ENCODE measurements at regions not wholly inside any gene's neighbourhood (a gene's known extent, or its start where the extent isn't known, plus 50 kb on each side); places are given as distances from the start of the nearest gene placed in this dataset.

DNA sequence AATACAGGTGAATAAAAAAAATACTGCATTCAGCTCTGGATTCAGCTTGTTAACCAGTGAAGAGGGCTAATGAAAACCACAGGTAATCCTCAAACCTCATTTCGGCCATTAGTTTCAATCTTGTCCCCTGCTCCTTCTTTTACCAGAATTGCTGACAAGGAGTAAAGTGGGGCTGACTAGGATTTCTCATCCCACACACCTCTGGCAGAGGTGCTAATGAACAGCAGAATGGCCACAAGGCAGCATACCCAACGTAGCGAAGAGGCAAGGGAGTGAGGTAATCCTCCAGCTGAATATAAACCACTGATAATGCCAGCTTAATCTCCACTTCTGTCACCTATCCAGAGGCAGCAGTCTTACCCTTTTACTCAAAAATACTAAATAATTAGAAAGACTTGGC, 248.8 kb upstream of the CDIN1 start:
- Histone ChIP-seq H3K9me3 (no peaks in the 10 kb centered on the region), H3K4me3 (no peak overlapping the region), H3K27ac (no peak overlapping the region), H3K36me3 (no peaks in the 10 kb centered on the region), H3K27me3 (no peaks in the 10 kb centered on the region), H3K4me1 (no peaks in the 10 kb centered on the region)
- WGBS, 2 donors = 83 to 87% methylated on average over 3 of the region's 3 CpGs
- intact Hi-C loops (cut with DNase I) = no loop called here
- TF ChIP-seq POLR2AphosphoS5 (IDR thresholded peaks at IDR 0.05) (no peak), POLR2A (IDR thresholded peaks at IDR 0.05) (no peak), EP300 (IDR thresholded peaks at IDR 0.05) (no peak)
- TF ChIP-seq, protein P1, sequence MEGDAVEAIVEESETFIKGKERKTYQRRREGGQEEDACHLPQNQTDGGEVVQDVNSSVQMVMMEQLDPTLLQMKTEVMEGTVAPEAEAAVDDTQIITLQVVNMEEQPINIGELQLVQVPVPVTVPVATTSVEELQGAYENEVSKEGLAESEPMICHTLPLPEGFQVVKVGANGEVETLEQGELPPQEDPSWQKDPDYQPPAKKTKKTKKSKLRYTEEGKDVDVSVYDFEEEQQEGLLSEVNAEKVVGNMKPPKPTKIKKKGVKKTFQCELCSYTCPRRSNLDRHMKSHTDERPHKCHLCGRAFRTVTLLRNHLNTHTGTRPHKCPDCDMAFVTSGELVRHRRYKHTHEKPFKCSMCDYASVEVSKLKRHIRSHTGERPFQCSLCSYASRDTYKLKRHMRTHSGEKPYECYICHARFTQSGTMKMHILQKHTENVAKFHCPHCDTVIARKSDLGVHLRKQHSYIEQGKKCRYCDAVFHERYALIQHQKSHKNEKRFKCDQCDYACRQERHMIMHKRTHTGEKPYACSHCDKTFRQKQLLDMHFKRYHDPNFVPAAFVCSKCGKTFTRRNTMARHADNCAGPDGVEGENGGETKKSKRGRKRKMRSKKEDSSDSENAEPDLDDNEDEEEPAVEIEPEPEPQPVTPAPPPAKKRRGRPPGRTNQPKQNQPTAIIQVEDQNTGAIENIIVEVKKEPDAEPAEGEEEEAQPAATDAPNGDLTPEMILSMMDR (IDR thresholded peaks at IDR 0.05) = no peak
- no peak for DNase-seq

DNA sequence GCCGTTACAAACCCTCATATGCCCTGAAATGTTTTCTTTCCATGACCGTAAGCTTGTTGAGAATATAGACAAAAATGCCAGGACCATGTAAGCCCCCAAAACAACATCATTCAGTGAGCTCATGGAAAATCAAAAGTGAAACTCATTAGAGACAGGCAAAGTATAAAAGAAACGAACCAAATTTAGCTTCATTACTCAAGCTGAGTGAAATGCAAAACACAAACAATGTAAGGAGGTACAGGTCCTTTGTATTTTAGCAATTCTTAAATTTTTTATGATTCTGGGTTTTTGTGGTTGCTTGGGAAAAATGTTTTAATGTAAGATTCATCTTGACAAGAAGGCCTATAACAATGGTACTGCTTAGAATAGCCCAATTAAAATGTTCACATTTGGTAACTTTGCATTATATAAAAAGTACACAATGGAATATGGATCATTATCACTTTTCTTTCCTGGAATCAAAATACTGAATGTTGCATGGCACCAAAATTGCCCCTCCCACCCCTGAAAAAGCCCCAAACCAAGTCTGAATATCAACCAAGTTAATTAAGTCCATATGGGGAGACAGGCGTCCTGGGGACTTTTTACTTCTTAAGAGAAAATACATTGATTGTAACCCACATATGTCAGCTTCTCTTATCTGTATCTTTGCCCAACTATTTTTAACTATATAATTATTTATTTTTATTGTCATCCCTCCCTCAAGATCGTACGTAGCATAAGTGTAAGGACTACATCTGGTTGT, 247.7 kb upstream of the CDIN1 start:
- DNase-seq = no peak
- 75 to 79% methylated on average over 6 of the region's 6 CpGs for WGBS, 2 donors
- Histone ChIP-seq H3K4me1 (no peaks in the 10 kb centered on the region), H3K27ac (no peak overlapping the region), H3K36me3 (no peaks in the 10 kb centered on the region), H3K27me3 (no peaks in the 10 kb centered on the region), H3K9me3 (no peaks in the 10 kb centered on the region), H3K4me3 (no peak overlapping the region)
- intact Hi-C loops (cut with DNase I) = no loop called here
- TF ChIP-seq POLR2AphosphoS5 (IDR thresholded peaks at IDR 0.05) (no peak), EP300 (IDR thresholded peaks at IDR 0.05) (no peak), POLR2A (IDR thresholded peaks at IDR 0.05) (no peak)
- TF ChIP-seq, protein P1 (IDR thresholded peaks at IDR 0.05) = no peak

DNA sequence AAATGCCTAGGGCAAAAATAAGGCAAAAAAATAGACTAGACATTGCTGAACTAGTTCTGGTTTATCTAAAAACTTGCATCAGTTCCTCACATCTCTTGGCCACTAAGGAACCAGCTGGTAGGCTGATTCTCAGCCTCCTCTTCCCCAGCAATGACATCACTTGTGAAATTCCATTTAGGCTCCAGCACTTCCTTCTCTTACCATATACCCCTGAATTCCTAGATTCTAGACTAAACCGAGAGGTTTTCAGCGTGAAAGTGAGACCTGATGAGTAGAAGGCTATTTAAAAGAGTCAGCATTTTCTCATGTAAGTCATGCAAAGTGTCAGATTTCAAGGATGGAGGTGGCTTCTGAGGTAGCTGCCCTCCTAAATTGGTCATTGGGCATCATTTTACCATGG, 247.1 kb upstream of the CDIN1 start:
- no peak for DNase-seq
- H3K27me3 ChIP-seq = no peaks in the 10 kb centered on the region
- no peak overlapping the region for H3K27ac ChIP-seq
- TF ChIP-seq POLR2A (IDR thresholded peaks at IDR 0.05) = no peak
- no peak for TF ChIP-seq POLR2AphosphoS5 (IDR thresholded peaks at IDR 0.05)
- no peak for TF ChIP-seq EP300 (IDR thresholded peaks at IDR 0.05)
- TF ChIP-seq, protein P1 (IDR thresholded peaks at IDR 0.05) = no peak
- no peaks in the 10 kb centered on the region for H3K4me1 ChIP-seq
- no peaks in the 10 kb centered on the region for H3K9me3 ChIP-seq
- H3K36me3 ChIP-seq = no peaks in the 10 kb centered on the region
- H3K4me3 ChIP-seq = no peak overlapping the region
- intact Hi-C loops (cut with DNase I) = no loop called here
- 61 to 92% methylated on average over 2 of the region's 2 CpGs for WGBS, 2 donors

DNA sequence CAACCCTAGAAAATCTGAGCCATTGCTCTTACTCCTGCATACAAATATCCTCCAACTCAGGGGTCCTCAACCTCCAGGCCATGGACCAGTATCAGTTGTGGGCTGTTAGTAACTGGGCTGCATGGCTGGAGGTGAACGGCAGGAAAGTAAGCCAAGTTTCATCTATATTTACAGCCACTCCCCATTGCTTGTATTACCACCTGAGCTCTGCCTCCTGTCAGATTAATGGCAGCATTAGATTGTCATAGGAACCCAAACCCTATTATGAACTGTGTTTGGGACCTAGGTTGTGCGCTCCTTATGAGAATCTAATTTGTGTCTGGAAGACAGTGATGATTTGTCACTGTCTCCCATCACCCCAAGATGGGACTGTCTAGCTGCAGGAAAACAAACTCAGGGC, 246.5 kb upstream of the CDIN1 start:
- H3K4me1 ChIP-seq = no peaks in the 10 kb centered on the region
- H3K9me3 ChIP-seq = no peaks in the 10 kb centered on the region
- H3K36me3 ChIP-seq = no peaks in the 10 kb centered on the region
- no peaks in the 10 kb centered on the region for H3K27me3 ChIP-seq
- no peak overlapping the region for H3K27ac ChIP-seq
- DNase-seq = no peak
- TF ChIP-seq POLR2A (IDR thresholded peaks at IDR 0.05) (no peak), EP300 (IDR thresholded peaks at IDR 0.05) (no peak), POLR2AphosphoS5 (IDR thresholded peaks at IDR 0.05) (no peak)
- TF ChIP-seq, protein P1 (IDR thresholded peaks at IDR 0.05) = no peak
- intact Hi-C loops (cut with DNase I) = no loop called here
- no peak overlapping the region for H3K4me3 ChIP-seq
- WGBS, 2 donors = 91 to 94% methylated on average over 2 of the region's 2 CpGs

DNA sequence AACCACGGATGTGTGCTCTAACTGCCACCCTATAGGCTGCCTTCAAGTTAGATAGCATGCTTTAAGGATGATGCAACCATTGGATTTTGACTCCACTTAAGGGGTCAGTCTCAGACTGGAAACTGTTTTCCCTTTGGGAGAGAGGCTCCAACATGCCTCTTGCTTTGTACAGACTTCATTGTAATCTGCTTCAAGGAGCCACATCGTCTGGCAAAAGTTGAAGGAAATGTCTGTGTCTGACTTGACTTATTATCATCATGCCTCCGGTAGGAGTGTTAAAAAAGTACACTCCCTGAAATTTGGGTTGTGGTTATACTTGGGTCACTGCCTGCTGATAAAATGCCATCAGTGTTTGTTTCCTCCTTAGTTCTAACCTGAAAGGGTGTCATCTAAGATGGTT, 245.4 kb upstream of the CDIN1 start:
- Histone ChIP-seq H3K4me3 (no peak overlapping the region), H3K4me1 (no peaks in the 10 kb centered on the region), H3K36me3 (no peaks in the 10 kb centered on the region), H3K27me3 (no peaks in the 10 kb centered on the region), H3K27ac (no peak overlapping the region), H3K9me3 (no peaks in the 10 kb centered on the region)
- no peak for DNase-seq
- TF ChIP-seq, protein P1 (IDR thresholded peaks at IDR 0.05) = no peak
- TF ChIP-seq EP300 (IDR thresholded peaks at IDR 0.05) (no peak), POLR2AphosphoS5 (IDR thresholded peaks at IDR 0.05) (no peak), POLR2A (IDR thresholded peaks at IDR 0.05) (no peak)
- intact Hi-C loops (cut with DNase I) = no loop called here
- WGBS, 2 donors = 35 to 43% methylated on average over 3 of the region's 3 CpGs
